ENCODE measurements at regions not wholly inside any gene's neighbourhood (a gene's known extent, or its start where the extent isn't known, plus 50 kb on each side); places are given as distances from the start of the nearest gene placed in this dataset.

GRCh38 chr18:41864216-41864615 lies 90.8 kb upstream of the PIK3C3 start:
- TF ChIP-seq CTCF (IDR thresholded peaks at IDR 0.05): no peak
- no peak for TF ChIP-seq POLR2A (IDR thresholded peaks at IDR 0.05)

All from testis (tissue), 2 donors.